HG03135 (cell line): ENCODE measurements at regions not wholly inside any gene's neighbourhood (a gene's known extent, or its start where the extent isn't known, plus 50 kb on each side); places are given as distances from the start of the nearest gene placed in this dataset.
"Not testable (repeated sequence)": the region's sequence is repeated elsewhere in the genome, so short reads cannot be mapped to it uniquely, and the experiment has no call there.

Experiments
- ATAC-seq: cut with Tn5 transposase; IDR thresholded peaks from one replicate; pipeline ENCODE4 v1.9.1; 2021; ENCODE audit warnings: mild to moderate bottlenecking, moderate library complexity; ENCODE audit not compliant: unreplicated experiment

DNA sequence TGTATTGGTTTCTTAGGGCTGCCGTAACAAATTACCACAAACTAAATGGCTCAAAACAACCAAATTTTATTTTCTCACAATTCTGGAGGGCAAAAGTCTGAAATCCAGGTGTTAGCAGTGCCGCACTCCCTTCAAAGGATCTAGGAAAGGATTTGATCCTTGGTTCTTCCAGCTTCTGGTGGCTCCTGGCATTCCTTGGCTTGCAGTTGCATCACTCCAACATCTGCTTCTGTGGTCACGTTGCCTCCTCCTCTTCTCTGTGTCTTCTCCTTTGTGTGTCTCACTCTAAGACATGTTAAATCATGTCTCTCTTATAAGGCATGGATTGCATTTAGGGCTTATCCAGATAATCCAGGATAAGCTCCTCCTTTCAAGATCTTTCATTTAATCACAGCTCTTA, 262.2 kb downstream of the MEX3B start:
- no peak for ATAC-seq

DNA sequence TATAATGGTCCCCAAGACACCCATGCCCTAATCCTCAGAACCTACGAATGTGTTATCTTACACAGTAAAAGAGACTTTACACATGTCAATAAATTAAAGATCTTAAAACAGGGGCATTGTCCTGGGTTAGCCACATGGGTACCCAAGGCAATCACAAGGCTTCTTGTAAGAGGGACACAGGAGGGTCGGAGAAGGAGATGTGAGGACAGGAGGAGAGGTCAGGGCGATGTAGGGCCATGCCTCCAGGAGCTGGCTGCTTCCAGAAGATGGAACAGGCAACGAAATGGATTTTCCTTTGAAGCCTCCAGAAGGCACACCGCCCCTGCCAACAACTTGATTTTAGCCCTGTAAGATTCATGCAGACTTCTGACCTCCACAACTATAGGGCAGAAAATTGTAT, 262.7 kb downstream of the MEX3B start:
- no peak for ATAC-seq

DNA sequence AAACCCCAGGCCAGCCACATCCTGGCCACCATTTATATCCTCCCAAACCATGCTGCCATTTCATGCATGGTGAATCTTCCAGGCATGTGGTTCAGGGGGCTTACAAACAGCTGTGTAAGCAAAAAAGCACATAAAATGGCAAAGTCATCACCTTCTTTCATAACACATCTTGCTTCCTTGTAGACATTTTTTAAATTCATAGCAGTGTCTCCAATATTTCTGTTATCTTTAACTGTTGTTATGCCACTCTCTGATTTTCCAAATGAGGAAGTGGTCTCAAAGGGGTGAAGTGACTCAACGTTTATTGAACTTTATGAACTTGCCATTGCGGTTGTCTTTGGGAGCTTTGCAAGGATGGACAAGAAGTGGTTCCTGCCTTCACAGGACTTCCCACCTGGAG, 264.4 kb downstream of the MEX3B start:
- ATAC-seq = no peak

DNA sequence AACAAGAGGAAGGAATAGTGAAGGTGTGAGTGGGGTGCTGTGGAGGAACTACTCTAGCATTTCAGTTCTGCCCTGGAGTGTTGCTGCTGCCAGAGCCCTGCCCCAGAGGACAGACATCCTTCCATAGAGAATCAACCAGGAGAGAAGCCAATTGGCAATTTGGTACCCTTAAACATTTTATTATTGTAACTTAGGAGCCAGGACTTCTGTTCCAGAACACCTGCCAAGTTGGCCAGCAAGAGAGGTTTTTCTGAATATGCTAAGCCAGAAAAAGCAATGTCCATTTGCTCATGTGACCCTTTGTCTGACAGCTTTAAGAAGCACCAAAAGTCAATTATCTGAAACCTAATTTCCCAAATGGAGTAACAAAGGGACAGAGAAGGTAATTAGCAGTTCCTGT, 264.9 kb downstream of the MEX3B start:
- no peak for ATAC-seq

DNA sequence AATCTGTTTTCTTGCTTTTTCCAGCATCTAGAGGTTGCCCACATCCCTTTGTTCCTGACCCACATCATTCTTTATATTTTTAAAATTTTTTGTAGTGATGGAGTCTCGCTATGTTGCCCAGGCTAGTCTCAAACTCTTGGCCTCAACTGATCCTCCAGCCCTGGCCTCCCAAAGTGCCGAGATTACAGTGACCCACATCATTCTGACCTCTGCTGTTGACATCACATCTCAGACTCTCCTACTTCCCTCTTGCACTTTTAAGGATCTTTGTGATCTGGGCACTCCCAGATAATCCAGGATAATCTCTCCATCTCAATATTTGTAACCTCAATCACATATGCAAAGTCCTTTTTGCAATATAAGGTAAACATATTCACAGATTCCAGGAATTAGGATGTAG, 266.6 kb downstream of the MEX3B start:
- no peak for ATAC-seq

DNA sequence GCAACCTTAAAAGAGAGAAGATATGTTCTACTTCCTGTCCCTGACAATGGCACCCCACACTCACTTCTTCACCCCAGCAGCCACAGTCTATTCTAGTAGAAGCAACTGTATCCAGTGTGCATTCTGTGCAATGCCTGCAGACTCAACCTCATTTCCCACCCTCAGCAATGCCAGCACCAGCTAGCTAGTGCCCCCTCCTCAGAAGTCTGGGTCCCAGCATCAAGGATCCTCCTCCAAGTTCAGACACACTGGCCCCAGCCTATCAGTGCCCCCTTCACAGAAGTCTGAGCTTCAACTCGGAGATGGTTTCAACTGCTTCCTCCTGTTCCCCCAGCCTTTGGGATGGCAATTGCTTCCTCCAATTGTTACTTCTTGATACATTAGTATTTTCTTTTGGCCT, 268.3 kb downstream of the MEX3B start:
- no peak for ATAC-seq

DNA sequence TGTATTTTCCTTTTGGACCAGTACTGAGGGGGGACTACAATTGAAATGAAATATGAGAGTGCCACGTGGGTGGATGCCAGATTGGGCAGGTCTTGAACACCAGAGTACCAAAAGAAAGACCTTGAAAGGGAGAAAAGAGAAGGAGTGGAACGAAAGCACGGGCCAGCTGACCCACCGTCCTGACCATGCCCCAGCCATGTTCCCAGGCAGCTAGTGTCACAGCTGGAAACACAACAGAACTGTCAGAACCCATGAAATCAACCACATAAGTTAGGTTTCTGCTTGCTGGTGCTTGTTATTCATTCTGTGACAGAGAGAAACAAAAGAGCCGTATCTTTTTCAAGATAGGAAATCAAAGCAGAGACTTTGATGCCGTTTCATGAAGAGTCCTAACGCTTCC, 268.8 kb downstream of the MEX3B start:
- no peak for ATAC-seq

DNA sequence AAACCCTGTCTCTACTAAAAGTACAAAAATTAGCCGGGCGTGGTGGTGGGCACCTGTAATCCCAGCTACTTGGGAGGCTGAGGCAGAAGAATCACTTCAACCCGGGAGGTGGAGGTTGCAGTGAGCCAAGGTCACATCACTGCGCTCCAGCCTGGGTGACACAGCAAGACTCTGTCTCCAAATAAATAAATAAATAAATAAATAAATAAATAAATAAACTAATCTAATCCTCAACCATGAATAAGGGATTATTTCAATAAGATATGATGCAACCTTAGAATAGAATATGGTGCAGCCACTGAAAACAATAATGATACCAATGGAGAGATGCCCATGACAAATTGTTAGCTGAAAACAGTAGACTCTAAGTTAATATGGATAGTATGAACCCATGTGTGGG, 270.0 kb downstream of the MEX3B start:
- ATAC-seq = not testable (repeated sequence)

DNA sequence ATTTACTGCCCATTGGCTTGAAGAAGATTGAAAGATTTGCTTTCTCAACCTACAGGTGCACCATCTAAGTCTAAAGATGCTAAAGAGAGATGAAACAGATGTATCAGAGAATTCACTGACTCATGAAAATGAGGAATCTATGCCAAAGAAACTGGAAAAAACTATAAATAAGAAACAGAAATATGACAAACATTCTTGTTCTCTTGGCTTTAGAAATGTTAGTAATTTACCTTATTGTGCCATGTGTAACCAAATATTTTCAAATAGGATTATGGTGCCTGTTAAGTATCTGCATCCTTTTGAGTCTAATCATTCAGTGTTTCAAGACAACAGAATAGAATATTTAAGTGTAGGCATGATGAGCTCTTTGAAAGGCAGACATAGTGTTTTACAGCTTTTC, 271.5 kb downstream of the MEX3B start:
- no peak for ATAC-seq

DNA sequence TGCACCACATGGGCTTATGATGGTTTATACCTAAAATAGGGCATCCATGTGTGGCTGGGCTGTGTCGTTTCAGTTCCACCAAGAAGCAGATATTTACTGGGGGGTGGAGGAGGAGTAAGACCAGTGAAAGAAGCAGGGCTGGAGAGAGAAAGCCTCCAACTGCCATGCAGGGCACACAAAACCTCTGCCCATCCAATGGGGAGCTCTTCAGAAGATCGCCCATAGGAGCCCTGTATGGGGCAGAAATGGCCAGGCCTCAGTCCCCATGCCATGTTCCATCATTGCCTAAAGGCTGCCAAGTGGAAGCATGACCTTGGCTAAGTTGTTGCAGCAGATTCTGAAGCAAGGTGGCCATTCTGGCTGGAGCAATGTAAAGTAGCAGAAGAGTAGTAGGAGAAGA, 277.0 kb downstream of the MEX3B start:
- no peak for ATAC-seq

DNA sequence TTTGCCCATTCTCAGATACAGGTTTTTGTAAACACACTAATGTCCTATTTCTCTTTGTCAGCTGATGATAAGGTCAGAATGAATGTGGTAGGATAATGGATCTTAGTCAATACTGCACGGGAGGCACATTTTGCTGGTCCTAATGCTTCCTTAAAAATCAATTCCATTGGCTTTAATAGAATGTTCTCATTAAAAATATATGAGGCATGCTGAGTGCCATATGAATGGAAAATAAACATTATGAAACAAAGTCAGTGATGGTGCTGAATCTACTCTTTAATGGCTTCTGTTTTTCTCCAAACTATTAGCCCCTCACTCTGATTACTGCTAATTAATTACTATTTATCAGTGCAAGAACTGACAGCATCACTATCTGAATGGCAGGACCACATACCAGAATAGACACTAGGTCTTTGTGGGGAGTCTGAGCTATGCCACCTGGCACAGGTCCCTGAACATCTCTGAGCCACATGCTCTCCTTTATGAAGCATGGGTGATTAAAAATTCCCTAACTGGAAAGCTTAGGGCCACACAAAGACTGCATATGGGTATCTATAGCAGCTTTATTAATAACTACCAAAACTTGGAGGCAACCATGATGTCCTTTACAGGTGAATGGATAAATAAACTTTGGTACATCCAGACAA, 278.9 kb downstream of the MEX3B start:
- ATAC-seq = no peak

DNA sequence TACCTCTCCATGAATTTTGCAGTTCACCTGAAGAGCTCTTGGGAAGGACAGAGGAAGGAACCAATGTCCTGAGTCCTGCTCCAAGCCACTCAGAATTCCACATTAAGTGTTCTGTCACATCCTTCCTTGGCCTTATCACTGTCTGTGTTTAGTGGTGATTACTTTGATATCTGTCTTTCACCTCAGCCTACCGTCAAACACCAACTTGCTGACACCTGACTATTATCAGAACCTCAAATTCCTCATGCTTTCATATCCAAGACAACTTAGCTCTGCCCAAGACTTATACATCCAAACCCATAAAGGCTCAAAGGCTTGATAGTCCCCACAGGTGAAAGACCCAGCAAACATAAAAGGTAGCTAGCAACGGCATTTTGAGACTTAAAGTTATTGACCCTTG, 280.0 kb downstream of the MEX3B start:
- no peak for ATAC-seq

DNA sequence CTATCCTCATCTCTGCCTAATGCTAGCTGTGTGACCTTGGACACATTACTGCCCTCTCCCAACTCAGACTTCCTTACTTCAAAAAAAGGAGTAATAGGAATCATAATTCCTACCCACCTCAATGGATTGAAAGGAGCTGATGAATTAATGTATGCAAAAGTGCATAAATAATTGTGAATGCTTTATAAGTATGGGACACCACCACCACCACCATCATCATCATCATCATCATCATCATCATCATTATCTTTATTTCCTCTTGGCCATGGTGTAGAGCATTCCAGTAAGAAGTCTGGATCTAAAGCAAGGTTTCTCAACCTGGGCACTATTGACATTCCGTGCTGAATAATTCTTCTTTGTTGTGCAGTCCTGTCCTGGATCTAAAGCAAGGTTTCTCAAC, 282.5 kb downstream of the MEX3B start:
- no peak for ATAC-seq

DNA sequence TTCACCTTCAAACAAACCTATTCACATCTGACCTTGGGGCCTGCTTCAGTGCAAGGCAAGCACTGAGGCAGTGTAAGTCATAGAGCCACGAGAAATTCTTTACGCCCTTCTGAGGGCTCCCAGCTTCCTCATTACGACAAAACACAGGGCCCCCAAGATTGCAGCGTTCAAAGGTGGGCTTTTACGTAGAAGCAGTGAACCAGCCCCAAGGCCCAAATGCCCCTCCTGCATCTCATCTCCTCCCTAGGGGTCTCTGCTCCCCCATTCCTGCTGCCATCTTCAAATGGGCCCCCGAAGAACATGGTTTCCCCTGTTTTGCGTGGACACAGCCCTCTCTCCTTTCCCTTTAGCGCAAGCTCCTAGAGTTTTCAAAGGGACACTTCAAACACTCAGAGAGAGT, 285.1 kb downstream of the MEX3B start:
- no peak for ATAC-seq

DNA sequence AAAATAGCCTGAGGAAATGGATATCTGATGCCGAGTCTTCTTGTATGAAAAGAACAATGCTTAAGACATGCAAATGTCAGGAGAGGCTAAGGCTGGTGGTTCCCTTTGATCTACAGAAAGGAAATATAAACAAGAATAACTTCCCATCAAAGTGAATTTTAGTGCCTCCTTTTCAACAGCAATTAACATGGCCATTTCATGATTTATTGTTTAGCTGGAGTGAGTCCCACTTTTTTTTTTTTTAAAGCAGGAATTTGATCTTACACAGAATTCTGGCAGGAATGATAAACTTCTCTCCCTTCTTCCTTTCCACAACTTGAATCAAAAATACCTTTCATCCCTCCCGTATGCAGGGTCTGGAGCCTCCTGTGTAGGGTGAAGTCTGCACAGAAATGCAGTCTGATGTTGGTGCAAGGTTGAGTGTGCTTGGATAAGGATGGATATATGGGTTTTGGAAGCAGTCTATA, 287.0 kb downstream of the MEX3B start:
- no peak for ATAC-seq

DNA sequence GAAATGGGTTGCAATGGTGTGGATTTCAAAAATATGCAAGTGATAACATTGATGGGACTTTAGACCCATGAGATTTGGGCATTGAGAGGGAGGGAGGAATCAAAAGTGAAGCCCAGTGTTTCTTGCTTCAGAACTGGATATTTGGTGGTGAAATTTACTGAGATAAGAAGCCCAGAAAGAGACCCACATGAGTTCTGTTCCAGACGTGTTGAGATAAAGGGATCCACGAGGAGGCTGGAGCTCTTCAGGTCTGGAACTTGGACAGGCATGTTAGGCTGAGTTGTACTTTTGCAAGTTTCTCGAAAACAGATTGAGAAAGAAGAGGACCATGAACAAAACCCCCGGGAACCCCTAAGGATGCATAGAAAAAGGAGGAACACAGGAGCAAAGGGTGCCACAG, 290.2 kb downstream of the MEX3B start:
- no peak for ATAC-seq

DNA sequence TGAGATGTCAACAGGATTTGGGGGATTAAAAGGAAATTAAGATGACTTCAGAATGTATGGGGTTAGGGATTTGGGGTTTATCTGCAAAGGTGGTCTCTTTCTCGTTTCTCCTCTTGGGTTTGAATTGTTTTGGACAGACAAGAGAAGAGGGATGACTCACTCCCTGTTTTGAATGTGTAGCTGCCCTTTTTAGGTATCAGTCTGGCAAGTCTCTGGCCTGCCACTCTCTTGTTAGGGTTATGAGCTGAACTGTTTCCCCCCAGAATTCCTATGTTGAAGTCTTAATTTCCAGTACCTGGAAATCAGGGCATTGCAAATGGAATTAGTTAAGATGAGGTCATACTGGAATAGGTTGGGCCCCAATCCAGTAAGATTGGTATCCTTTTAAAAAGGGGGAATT, 291.7 kb downstream of the MEX3B start:
- no peak for ATAC-seq

DNA sequence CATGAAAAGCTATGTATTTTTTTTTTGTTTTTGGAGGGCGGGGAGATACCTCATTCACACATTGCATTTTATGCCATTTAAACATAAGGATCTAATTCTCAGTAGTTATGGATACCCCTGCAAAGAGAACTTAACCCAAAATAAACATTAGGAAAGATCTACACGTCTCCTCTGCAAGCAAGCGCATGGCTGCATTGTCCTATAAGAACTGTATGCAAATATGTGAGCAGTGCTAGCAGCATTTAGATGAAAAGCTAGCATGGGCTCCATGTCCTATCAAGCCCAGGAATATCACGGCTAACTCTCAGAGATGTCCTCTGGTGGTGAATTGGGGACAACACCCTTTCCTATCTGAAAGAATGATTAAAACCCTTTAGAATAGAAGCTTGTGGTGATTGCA, 292.8 kb downstream of the MEX3B start:
- ATAC-seq = no peak

DNA sequence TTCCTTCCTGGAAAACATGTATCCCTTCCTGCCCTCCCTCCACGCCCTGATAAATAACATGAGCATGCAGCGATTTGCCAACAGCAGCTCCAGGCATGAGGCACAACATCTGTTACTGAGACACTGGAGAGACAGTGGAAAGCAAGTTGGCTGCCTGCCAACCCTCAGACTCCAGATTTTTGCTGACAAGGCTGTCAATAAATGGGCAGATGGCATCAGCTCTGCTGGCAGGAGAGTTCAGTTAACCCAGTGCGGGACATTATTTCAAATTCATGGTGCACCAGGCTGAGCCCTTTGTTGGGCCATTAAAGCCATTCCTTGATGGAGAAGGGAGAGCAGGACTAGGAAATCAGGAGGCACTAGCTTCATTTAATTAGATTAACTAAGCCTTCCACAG, 293.3 kb downstream of the MEX3B start:
- ATAC-seq = no peak

DNA sequence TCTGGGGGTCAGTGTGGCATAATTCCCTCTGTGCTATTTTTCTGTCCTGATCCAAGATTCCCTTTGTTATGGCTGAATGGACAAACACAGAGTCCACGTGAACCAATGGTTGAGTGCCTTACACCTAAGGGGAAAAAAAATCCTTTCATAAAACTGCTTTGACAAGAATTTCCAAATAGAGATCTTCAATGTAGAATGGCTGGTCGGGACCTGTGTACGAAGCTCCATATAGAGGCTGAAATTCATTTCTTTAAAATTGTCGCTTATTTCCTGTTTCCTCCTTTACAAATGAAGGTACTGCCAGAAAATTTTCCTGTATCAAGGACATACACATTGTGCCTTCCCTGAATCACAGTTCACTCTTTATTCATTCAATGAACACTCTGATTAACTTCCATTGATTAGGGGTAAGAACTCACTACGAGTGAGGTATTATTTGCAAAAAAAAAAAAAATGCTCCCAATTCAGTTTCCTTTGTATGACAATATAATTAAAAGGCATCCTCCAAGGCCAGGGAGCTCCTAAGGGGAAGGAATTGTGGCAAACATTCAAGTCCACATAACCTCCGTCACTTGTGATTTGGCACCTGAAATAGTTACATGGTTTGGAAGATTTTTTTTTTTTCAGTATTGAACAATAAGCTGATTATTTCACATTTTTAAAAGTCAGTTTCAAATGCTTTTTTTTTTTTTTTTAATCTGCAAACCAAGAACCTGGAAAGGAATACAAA, 293.8 kb downstream of the MEX3B start:
- no peak for ATAC-seq

DNA sequence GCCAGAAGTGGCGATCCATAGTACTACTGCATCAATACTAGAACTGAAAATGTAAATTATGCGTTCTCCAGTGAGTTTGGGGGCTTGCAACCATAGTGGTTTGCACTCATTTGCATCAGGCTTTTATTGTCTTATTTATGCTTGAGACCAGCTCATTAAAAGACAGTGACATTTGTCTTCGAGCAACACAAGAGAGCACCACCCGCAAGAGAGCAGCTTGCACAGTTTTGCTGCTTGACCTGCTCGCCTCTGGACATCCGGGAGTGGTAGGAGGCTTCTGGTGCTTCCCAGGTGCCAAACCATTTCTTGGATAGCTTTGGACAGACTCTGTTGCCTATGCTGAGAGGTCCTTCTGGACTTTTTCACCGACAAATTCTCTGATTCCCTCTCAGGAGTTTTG, 294.6 kb downstream of the MEX3B start:
- no peak for ATAC-seq

DNA sequence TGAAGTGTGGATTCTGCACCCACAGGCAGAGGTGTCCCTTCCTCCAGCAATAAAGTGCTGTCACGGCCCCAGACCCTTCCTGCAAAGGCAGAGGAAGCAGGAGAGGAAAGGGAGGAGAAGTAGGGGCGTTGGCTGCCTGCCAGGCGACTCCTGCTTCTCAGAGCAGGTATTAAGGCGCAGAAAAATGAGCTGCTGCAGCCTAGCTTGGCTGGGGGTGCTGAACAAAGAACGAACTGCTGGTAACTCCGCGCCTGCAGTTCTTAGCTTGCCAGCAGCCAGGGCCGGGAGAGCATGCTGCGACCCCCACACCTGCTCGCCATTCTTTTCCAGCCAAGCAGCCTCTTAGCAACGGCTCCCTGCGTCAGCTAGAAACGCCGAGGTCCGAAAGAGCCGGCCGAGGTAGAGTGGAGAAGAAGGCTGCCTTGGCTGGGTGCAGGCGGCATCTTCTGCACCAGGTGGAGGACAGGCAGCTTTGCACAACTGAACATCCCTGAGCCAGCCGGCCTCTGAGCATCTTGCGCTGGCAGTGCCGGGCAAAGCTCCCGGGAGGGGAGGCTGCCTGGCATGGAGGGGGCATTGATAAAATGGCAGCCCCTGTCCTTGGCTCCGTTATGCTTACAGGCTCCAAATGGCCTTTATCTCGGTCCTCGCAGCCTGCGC, 296.0 kb downstream of the MEX3B start:
- no peak for ATAC-seq
